Panc1 (cell line): ENCODE measurements at regions not wholly inside any gene's neighbourhood (a gene's known extent, or its start where the extent isn't known, plus 50 kb on each side); places are given as distances from the start of the nearest gene placed in this dataset.

Experiments
- ATAC-seq: fragments of 200-7000 bp; cut with Tn5 transposase; 2 replicates; pipeline ENCODE4 v1.9.1; 2020; ENCODE audit warnings: mild to moderate bottlenecking, moderate library complexity
- BruUV-seq: library from RNA; stranded (reverse); fragments of 400-500 nt; replicated peaks from 2 replicates; lab custom pipeline; 2021; lab: Mats Ljungman, UMichigan
- CTCF ChIA-PET: fragments of 300-600 bp; sonication (Branson Sonifier 250); formaldehyde crosslinking; loops from one replicate; lab custom pipeline; 2022; ENCODE audit warnings: antibody characterized with exemption; lab: Charles Lee
- POLR2A ChIA-PET: fragments of 300-600 bp; sonication (Branson Sonifier 250); formaldehyde crosslinking; loops from one replicate; lab custom pipeline; 2022; ENCODE audit warnings: antibody characterized with exemption; lab: Charles Lee
- DNase-seq: peaks from one replicate; pipeline ENCODE4 v3.0.0-alpha.2; 2010; ENCODE audit warnings: low read depth, low spot score
- H3K27ac ChIP-seq: 2 replicates; pipeline ENCODE4 v1.5.1; 2011; ENCODE audit warnings: mild to moderate bottlenecking, low read length, inconsistent platforms
- H3K27me3 ChIP-seq: fragments of 200-500 bp; sonication (Bioruptor generic); 2 replicates; pipeline ENCODE4 v1.6.0; 2014; ENCODE audit warnings: low read length, inconsistent platforms; ENCODE audit not compliant: control insufficient read depth, insufficient read depth
- H3K36me3 ChIP-seq: fragments of 200-500 bp; sonication (Bioruptor generic); 2 replicates; pipeline ENCODE4 v1.5.1; 2014; ENCODE audit warnings: inconsistent platforms, mild to moderate bottlenecking, low read length, moderate library complexity; ENCODE audit not compliant: control insufficient read depth, insufficient read depth
- H3K4me1 ChIP-seq: 2 replicates; pipeline ENCODE4 v1.5.1; 2011; ENCODE audit warnings: inconsistent platforms, mild to moderate bottlenecking, low read length, moderate library complexity; ENCODE audit not compliant: control insufficient read depth, insufficient read depth
- H3K4me3 ChIP-seq, 2 experiments: 2 replicates each; pipeline ENCODE4 v1.5.1; 2011 to 2012; ENCODE audit warnings: low read depth in 2 of 2, low read length in 2 of 2, mild to moderate bottlenecking in 2 of 2, inconsistent platforms in 1 of 2, moderate library complexity in 1 of 2
- H3K9me3 ChIP-seq: fragments of 200-500 bp; sonication (Bioruptor generic); 2 replicates; pipeline ENCODE4 v1.5.1; 2014; ENCODE audit warnings: low read depth, mild to moderate bottlenecking, inconsistent platforms, low read length, moderate library complexity; ENCODE audit not compliant: control insufficient read depth, insufficient read depth
- POLR2AphosphoS5 ChIP-seq: IDR thresholded peaks from 2 replicates; pipeline ENCODE4 v1.6.1; 2012; ENCODE audit warnings: mild to moderate bottlenecking, low read depth, low read length, moderate library complexity
- SIN3A ChIP-seq: IDR thresholded peaks from 2 replicates; pipeline ENCODE4 v1.6.1; 2012; ENCODE audit warnings: low read depth, mild to moderate bottlenecking, low read length, moderate library complexity, borderline replicate concordance; ENCODE audit not compliant: insufficient read depth
- TCF7L2 ChIP-seq: IDR thresholded peaks from 2 replicates; pipeline ENCODE4 v1.6.1; 2011; ENCODE audit warnings: mild to moderate bottlenecking, low read depth, low read length, inconsistent platforms
- in situ Hi-C: cut with HindIII; loops from 2 replicates; pipeline ENCODE4 v1.10.0; 2016; ENCODE audit warnings: low sequenced_read_pairs, low pct_unique_long_range_greater_than_20kb
- intact Hi-C: fragments of 100-400 bp; cut with micrococcal nuclease; formaldehyde crosslinking; loops from one replicate; pipeline ENCODE4 v1.10.0; 2022; ENCODE audit not compliant: unreplicated experiment
- TF ChIP-seq, protein P1 (sequence below): fragments of 450-650 bp; IDR thresholded peaks from 2 replicates; pipeline ENCODE4 v1.5.1; 2017; ENCODE audit warnings: mild to moderate bottlenecking
- TF ChIP-seq, protein P2 (sequence below), 2 experiments: IDR thresholded peaks; 2 replicates each; pipeline ENCODE4 v1.6.1; 2011 to 2012; ENCODE audit warnings: low read depth in 2 of 2, control low read depth in 1 of 2, low read length in 1 of 2, mild to moderate bottlenecking in 1 of 2, moderate library complexity in 1 of 2; ENCODE audit not compliant: insufficient read depth in 1 of 2

DNA sequence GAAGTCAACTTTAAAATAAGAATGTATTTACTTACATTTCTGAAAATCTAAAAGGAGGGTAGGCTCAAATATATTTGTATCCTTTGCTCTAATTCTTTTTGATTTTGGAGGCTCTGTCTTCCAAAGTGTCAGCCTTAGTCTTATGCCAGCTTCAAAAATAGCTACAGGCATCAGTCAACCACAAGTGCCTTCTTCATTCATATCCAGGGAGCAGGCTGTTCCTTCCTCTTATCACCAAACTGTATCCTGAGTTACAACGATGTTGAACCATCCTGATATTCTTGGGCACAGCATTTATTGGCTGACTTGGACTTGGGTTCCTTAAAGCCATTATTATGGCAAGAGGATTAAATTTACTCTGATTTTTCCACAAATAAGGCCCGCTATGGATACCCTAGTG, 1161.3 kb downstream of the PCDH17 start:
- no TSS peak for BruUV-seq
- POLR2A ChIA-PET = no interaction called here
- intact Hi-C loops = no loop called here

DNA sequence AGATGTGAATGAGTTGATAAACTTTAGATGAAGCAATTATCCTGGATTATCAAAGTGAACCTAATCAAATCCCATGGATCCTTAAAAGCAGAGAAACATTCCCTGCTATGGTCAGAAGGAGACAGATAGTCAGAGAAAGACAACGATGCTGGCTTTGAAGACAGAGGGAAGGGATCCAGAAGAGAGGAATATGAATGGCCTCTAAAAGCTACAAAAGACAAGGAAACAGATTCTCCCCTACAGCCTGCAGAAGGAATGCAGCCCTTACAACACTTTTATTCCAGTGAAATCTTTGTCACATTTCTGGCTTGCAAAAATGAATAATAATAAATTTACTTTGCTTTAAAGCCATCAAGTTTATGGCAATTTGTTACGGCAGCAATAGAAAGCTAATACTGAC, 1164.2 kb downstream of the PCDH17 start:
- Histone ChIP-seq H3K27me3 (no peaks in the 10 kb centered on the region), H3K4me3 (no peak overlapping the region), H3K9me3 (no peaks in the 10 kb centered on the region), H3K36me3 (no peaks in the 10 kb centered on the region), H3K4me1 (no peaks in the 10 kb centered on the region), H3K27ac (no peak overlapping the region)
- BruUV-seq = no TSS peak
- DNase-seq (no peak), ATAC-seq (no peak)
- intact Hi-C loops (no loop called here), in situ Hi-C loops (no loop called here)
- CTCF ChIA-PET = no interaction called here
- POLR2A ChIA-PET = no interaction called here
- TF ChIP-seq, protein P1, sequence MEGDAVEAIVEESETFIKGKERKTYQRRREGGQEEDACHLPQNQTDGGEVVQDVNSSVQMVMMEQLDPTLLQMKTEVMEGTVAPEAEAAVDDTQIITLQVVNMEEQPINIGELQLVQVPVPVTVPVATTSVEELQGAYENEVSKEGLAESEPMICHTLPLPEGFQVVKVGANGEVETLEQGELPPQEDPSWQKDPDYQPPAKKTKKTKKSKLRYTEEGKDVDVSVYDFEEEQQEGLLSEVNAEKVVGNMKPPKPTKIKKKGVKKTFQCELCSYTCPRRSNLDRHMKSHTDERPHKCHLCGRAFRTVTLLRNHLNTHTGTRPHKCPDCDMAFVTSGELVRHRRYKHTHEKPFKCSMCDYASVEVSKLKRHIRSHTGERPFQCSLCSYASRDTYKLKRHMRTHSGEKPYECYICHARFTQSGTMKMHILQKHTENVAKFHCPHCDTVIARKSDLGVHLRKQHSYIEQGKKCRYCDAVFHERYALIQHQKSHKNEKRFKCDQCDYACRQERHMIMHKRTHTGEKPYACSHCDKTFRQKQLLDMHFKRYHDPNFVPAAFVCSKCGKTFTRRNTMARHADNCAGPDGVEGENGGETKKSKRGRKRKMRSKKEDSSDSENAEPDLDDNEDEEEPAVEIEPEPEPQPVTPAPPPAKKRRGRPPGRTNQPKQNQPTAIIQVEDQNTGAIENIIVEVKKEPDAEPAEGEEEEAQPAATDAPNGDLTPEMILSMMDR = no peak
- TF ChIP-seq, protein P2, sequence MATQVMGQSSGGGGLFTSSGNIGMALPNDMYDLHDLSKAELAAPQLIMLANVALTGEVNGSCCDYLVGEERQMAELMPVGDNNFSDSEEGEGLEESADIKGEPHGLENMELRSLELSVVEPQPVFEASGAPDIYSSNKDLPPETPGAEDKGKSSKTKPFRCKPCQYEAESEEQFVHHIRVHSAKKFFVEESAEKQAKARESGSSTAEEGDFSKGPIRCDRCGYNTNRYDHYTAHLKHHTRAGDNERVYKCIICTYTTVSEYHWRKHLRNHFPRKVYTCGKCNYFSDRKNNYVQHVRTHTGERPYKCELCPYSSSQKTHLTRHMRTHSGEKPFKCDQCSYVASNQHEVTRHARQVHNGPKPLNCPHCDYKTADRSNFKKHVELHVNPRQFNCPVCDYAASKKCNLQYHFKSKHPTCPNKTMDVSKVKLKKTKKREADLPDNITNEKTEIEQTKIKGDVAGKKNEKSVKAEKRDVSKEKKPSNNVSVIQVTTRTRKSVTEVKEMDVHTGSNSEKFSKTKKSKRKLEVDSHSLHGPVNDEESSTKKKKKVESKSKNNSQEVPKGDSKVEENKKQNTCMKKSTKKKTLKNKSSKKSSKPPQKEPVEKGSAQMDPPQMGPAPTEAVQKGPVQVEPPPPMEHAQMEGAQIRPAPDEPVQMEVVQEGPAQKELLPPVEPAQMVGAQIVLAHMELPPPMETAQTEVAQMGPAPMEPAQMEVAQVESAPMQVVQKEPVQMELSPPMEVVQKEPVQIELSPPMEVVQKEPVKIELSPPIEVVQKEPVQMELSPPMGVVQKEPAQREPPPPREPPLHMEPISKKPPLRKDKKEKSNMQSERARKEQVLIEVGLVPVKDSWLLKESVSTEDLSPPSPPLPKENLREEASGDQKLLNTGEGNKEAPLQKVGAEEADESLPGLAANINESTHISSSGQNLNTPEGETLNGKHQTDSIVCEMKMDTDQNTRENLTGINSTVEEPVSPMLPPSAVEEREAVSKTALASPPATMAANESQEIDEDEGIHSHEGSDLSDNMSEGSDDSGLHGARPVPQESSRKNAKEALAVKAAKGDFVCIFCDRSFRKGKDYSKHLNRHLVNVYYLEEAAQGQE (IDR thresholded peaks at IDR 0.05; ENCODE audit: insufficient read depth in 1 of 2, low read depth in 2 of 2, low read length in 1 of 2) = no peak
- TF ChIP-seq POLR2AphosphoS5 = no peak
- no peak for TF ChIP-seq SIN3A
- TF ChIP-seq TCF7L2 = no peak

More for the DNA sequence above, 1161.3 kb downstream of the PCDH17 start:
- H3K9me3 ChIP-seq = no peaks in the 10 kb centered on the region
- DNase-seq = no peak
- CTCF ChIA-PET = no interaction called here
- ATAC-seq = no peak
- no peaks in the 10 kb centered on the region for H3K27me3 ChIP-seq
- in situ Hi-C loops = no loop called here
- H3K27ac ChIP-seq = no peak overlapping the region
- no peak for TF ChIP-seq SIN3A
- no peak for TF ChIP-seq TCF7L2
- TF ChIP-seq POLR2AphosphoS5 = no peak
- TF ChIP-seq, protein P2 (IDR thresholded peaks at IDR 0.05; ENCODE audit: insufficient read depth in 1 of 2, low read depth in 2 of 2, low read length in 1 of 2) = no peak
- TF ChIP-seq, protein P1 = no peak
- H3K4me1 ChIP-seq = no peaks in the 10 kb centered on the region
- H3K36me3 ChIP-seq = no peaks in the 10 kb centered on the region
- no peak overlapping the region for H3K4me3 ChIP-seq
